GM23248 (cell line): ENCODE measurements at regions not wholly inside any gene's neighbourhood (a gene's known extent, or its start where the extent isn't known, plus 50 kb on each side); places are given as distances from the start of the nearest gene placed in this dataset.

Source experiments
- EZH2 ChIP-seq: fragments of 200-600 bp; sonication (generic); IDR thresholded peaks from 2 replicates; pipeline ENCODE4 v1.6.1; 2018; ENCODE audit warnings: antibody characterized with exemption, mild to moderate bottlenecking; ENCODE audit not compliant: insufficient read depth, poor library complexity, severe bottlenecking
- EZH2phosphoT487 ChIP-seq: fragments of 200-600 bp; sonication (generic); IDR thresholded peaks from 2 replicates; pipeline ENCODE4 v1.6.1; 2018; ENCODE audit warnings: antibody characterized with exemption, moderate library complexity, mild to moderate bottlenecking, low read depth; ENCODE audit not compliant: insufficient read depth

DNA sequence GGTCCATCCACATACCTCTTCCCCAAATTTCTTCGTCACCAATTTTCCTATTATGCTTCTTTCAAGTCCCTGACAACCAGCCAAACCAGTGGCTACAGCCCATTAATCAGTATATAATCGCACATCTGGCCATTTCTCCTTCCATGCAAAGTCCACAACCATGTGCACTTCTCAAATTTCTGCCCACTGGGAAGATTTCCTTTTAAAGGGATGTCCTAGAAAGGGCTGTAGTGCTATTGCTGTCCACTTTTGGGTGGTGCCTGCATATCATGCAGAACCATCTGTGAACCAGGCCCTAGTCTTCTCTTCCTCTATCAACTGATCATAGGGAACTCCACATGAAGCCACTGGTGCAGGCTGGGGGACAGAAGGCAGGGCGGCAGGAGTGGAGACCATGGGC lies 55.2 kb upstream of the MID1IP1 start:
- TF ChIP-seq EZH2phosphoT487, result no peak
- TF ChIP-seq EZH2, result no peak
